GM18867 (cell line): ENCODE measurements at regions not wholly inside any gene's neighbourhood (a gene's known extent, or its start where the extent isn't known, plus 50 kb on each side); places are given as distances from the start of the nearest gene placed in this dataset.

Experiments used
- ATAC-seq: cut with Tn5 transposase; IDR thresholded peaks from one replicate; pipeline ENCODE4 v1.9.1; 2021; ENCODE audit warnings: mild to moderate bottlenecking, moderate library complexity; ENCODE audit not compliant: unreplicated experiment

DNA sequence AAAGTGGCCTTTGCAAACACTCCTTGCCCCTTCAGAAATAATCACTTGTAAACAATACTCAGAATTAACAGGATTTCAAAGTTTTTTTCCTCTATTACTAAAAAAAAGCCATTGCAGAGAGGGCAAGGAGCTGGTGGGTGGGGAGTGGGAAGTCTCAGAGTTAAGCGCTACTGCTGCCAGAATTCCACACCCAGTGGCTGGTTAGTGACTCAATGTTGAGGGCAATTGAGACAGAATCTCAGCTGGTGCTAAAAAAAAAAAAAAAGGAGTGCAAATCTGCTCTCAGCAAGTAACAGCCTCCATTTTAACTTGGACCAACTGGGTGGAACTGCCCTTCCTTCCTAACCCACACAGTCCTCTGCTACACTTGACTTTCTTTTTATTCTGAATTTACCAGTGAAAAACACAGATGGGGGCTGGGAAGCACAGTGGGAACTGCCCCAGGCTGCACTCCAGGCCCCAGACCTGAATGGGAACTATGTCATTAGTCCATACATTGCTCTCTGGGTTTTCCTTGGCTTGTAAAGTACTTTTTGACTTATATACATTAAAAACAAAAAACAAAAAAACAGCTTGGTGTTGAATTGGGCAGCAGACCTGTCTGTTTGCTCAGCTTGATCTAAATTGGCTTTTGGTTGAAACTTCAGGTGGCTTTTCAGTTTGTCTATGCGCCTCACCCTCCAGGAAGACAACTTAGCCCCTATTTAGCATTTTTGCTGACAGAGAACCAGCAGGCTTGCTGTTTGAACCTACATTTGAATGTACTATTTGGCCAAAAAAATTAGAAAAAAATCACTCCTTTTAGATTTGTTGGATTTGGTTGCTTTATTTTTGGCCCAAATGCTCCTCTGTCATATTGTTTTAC, 357.8 kb upstream of the TBL1XR1 start:
- ATAC-seq: no peak

- ATAC-seq: no peak
These were observed 360.3 kb upstream of the TBL1XR1 start for GRCh38 chr3:177557548-177557947.

- ATAC-seq: no peak
These were observed 364.1 kb upstream of the TBL1XR1 start for GRCh38 chr3:177561365-177561764.

DNA sequence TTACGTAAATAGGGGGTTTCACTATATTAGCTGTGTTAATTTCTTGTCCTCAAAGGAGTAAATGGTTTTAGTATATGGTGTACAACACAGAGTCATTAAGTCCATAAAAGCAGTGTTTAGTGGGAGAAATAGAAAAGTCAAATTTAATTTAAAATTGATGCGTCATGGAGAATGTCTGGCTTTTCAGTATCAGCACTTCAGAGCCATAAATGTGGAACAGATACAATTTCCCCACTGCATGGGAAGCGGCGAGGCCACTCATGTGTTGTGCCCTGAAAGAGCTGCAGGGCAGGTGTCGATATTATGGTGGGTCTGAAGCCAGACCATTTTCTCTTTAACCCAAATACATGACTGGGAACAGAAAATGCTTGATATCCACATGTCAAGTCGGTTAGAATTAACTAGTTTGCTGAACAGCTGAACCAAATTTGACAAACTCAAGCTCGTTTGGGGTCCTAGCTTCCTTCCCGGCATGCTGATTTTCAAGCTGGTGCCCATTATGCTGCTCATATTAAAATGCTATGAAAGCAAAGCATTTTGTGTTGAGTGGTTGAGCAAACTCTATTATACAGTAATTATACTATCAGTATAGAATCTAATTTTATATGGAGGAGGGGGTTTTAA, 364.6 kb upstream of the TBL1XR1 start:
- ATAC-seq: no peak

DNA sequence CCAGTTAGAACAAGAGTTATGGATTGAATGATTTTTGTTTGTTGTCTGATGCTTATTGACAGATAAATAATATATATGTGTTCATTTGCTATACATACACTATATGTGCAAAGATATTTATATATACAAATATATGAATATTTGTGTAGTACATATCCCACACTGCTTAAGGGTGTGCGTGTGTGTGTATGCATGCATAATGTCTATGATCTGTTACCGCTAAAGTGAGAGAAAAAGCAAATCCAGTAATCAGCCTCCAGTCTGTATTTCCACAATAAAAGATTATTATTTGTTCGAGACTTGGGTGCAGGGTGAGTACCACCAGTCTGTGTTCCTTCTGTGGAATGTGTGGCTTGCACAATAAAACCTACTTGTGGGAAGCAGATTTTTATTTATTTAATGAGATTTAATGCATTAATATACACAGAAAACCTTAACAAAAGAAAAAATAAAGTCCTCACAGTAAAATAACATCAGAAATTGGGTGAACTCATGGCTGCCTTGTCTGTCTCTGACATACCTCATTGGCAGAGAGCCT, 366.0 kb upstream of the TBL1XR1 start:
- no peak for ATAC-seq

- ATAC-seq: no peak
These were observed 366.5 kb upstream of the TBL1XR1 start for GRCh38 chr3:177563792-177564191.

DNA sequence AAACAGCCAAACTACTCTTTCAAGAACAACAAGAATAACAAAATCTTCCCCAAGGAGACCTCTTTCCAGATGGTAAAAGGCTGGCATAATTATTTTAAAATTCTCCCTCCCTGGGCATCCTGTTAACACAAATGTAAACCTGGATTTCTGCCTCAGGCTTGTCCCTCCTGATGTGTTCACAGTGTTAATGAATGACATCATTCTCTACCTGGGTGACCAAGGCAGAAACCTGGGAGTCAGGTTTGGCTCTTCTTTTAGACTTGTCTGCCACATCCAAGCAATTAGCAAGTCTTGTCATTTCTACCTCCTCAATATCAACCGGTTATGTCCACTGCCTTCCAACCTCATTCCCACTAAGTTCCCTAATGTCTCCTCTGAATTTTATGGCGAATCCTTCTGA, 368.7 kb upstream of the TBL1XR1 start:
- no peak for ATAC-seq

DNA sequence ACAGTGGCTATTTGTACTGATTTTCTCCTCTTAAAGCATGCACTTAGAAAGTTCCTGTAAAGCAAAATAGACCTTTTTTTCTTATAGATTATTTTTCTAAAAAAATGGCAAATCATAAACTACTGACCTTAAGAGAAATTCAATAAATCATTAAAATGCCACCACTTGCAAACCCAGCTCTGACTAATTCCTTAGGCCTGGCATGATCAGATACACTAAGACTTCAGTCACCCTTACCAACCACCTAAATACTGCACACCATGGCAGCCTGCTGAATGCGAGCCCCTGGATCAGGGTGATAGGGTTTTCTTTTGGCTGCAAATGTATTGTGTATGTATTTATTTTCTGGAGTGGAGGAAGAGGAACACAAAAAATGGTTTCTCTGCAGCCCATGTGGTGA, 370.6 kb upstream of the TBL1XR1 start:
- no peak for ATAC-seq

DNA sequence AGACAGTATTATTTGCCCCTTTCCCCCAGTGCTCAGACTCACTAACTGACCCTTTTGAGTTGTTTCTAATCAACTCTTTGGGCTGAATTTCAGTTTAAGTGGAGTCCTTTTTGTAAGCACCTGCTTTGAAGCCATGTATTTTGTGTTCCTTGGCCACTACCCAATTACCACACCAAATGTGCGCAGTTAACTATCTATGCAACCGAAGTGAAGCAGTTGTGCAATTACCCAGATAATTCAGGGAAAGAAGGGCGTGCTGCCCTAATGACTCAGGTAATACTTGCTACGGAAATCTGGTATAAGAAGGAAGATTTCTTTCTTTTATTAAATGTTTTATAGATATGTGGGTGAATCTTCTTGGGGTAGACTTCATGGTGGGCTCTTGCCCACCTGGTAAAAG, 371.9 kb upstream of the TBL1XR1 start:
- no peak for ATAC-seq

DNA sequence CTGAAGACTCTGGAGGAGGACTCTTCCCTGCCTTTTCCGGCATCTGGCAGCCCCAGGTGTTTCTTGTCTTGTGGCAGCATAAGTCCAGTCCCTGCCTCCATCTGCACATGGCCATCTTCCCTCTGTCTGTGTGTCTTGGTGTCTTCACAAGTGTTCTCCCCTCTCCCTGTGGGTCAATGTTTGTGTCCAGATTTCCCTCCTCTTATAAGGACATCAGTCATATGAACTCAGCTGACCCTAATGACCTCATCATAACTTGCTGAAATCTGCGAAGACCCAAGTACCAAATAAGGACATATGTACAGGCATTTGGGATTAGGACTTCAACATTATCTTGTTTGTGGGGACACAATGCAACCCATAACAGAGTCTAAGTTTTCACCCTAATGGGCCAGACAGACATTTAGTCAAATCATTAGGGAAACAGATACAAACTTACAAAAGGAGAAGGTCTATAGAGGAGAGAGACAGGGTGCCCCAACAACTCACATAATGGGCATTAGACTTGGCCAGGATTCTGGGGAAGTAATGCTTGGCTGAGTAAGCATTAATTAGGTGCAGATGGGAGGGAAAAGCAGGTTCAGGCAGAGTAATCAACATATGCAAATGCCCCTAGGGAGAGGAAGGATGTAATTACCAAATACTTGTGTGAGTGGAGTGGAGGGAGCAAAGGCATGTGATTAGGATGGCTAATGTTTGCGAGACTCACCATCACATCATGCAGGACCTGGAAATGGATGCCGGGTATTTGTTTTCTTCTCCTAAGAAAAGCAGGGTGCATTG, 372.8 kb upstream of the TBL1XR1 start:
- ATAC-seq: no peak

DNA sequence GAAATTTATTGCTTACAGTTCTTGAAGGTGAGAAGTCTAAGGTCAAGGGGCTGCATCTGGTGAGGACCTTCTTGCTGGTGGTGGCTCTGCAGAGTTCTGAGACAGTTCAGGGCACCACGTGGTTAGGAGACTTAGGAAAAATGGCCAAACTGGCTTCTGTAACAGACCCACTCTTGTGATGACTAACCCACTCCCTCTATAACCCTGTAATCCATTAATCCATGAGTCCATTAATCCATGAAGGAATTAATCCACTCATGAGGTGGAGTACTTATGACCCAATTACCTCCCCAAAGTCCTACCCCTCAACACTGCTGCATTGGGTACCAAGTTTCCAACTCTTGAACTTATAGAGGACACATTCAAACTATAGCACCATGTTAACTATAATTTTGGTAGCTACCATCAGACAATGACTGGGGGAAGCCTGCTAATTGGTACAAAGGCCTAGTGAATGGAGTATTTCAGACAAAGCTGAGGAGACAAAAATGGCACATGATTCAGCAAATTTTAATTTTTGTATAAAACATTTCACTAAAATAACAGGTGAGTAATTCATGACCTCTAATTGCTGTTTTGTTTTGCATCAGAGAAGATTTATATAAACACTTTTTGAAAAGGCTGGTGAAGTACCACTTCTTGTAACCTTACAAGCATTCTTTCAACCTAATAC, 374.1 kb upstream of the TBL1XR1 start:
- no peak for ATAC-seq

DNA sequence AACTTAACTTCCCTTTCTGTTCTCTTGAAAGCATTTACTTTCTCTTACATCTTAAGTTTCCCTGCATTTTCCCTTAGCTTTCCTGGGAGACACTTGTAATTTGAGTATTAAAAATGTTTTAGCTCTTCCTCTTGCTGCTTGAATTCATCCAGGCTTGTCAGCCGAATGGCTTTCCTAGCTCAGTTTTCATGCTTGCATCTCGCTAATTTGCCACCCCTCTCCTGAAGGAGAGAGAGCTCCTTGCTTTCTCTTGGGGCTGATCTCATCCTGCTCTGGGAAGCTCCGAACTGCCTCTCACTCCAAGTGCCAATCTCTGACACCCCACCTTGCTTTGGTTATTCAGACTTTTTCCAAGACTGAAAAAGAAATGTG, 374.6 kb upstream of the TBL1XR1 start:
- no peak for ATAC-seq

DNA sequence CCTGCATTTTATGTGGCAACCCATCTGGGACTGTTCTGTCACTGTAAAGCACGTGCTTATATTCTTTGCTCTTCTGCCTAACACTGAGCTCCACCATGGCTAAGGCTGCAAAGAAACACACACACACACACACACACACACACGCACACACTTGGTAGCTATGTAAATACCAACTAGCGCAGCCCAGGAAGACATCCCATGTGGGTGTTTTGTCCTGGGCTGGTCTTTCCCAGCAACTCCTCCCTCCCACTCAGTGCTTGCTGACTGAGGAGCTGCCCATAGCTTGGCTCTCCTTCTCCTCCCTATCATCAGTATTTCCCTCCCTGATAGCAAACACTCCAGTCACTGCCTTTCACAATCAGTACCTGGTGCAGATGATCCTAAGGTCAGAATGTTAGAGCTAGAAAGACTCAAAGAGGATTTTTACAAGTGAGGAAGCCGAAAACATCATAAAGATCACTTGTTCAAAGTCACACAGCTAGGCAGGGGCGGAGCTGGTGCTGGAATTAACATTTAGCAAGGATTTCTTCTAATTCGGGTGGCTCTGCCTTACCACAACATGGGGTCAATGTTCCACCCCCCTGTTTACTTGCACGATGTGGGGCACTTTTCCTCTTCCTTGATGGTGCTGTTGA, 377.1 kb upstream of the TBL1XR1 start:
- no peak for ATAC-seq

DNA sequence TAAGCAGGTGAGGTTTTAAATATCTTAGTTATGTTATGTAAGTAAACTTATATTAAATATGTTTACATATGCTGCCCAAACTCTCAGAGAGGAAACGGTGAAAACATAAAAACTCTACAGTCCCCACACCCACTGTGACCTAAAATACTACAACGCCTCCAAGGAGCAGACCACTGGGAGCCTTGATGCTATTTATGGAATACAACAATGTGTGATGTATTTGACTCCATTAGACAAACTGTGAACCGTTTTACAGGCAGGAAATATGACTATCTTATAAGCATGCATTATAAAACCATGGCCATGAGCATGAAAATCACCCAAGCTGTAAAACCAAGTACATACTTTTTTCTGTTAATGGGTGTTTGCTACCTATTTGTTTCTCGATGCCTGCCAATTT, 379.5 kb upstream of the TBL1XR1 start:
- no peak for ATAC-seq

- ATAC-seq: peak; percentile 89
These were observed 381.2 kb upstream of the TBL1XR1 start for GRCh38 chr3:177578488-177578887.

- ATAC-seq: no peak
These were observed 382.1 kb upstream of the TBL1XR1 start for GRCh38 chr3:177579419-177579818.

GRCh38 chr3:177580437-177580836, 383.2 kb upstream of the TBL1XR1 start:
- ATAC-seq: no peak

- no peak for ATAC-seq
These were observed 388.0 kb upstream of the TBL1XR1 start for GRCh38 chr3:177585271-177585670.

GRCh38 chr3:177589041-177589650, 391.9 kb upstream of the TBL1XR1 start:
- ATAC-seq: no peak

DNA sequence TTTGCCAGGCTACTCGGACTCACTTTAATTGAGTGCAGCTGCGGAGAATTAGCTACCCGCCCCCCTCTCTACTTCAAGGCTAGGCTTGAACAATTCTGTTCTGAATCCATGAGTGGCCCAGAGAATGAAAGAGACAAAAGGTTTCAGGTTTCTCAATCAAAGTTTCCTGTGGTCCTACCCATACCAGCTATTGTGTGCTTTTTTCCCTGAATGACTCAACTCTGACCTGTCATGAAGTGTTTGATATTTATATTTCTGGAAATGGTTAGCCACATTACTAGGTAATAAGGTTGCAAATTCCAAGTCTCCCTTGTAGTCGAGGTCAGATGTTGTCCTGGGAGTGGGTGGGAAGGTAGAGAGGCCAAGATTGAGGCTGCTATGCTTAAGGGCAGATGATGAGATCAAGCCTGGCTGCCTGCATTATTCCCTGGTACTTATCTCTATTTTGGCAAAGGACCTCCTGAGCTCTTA, 392.7 kb upstream of the TBL1XR1 start:
- ATAC-seq: peak; percentile 54
